Neural cell (in vitro differentiated cells): ENCODE measurements at regions not wholly inside any gene's neighbourhood (a gene's known extent, or its start where the extent isn't known, plus 50 kb on each side); places are given as distances from the start of the nearest gene placed in this dataset.

Source experiments
- H2AFZ ChIP-seq: fragments of 200-600, 300-800 bp; sonication (generic), shearing (Covaris generic); 2 replicates; pipeline ENCODE4 v1.6.0; 2014; ENCODE audit warnings: low read depth, mild to moderate bottlenecking, antibody characterized with exemption, low read length, moderate library complexity
- H3F3A ChIP-seq: fragments of 200-600 bp; shearing (Covaris generic); 2 replicates; pipeline ENCODE4 v1.6.1; 2016; ENCODE audit warnings: mild to moderate bottlenecking, moderate library complexity, mixed read lengths, antibody characterized with exemption, low read length; ENCODE audit not compliant: insufficient read depth, poor library complexity, severe bottlenecking
- H3K27ac ChIP-seq: fragments of 200-600, 300-800 bp; sonication (generic), shearing (Covaris generic); 2 replicates; pipeline ENCODE4 v1.5.1; 2014; ENCODE audit warnings: mild to moderate bottlenecking, low read length, moderate library complexity
- H3K27me3 ChIP-seq: fragments of 300-800, 200-600 bp; sonication (generic), shearing (Covaris generic); 2 replicates; pipeline ENCODE4 v1.6.0; 2014; ENCODE audit warnings: mild to moderate bottlenecking, low read depth, low read length, moderate library complexity; ENCODE audit not compliant: insufficient read depth
- H3K36me3 ChIP-seq: fragments of 300-800, 200-600 bp; sonication (generic), shearing (Covaris generic); 2 replicates; pipeline ENCODE4 v1.5.1; 2014; ENCODE audit warnings: mild to moderate bottlenecking, antibody characterized with exemption, low read length, moderate library complexity; ENCODE audit not compliant: insufficient read depth
- H3K4me2 ChIP-seq: fragments of 300-800, 200-600 bp; sonication (generic), shearing (Covaris generic); 2 replicates; pipeline ENCODE4 v1.6.0; 2014; ENCODE audit warnings: mild to moderate bottlenecking, low read length
- H3K4me3 ChIP-seq: fragments of 300-800, 200-600 bp; sonication (generic), shearing (Covaris generic); 2 replicates; pipeline ENCODE4 v1.5.1; 2014; ENCODE audit warnings: mild to moderate bottlenecking, low read length, moderate library complexity
- H3K79me2 ChIP-seq: fragments of 200-600 bp; shearing (Covaris generic); replicated peaks from 2 replicates; pipeline ENCODE4 v1.6.0; 2014; ENCODE audit warnings: mild to moderate bottlenecking, low read length, moderate library complexity; ENCODE audit not compliant: insufficient read depth
- H3K9ac ChIP-seq: fragments of 300-800, 200-600 bp; sonication (generic), shearing (Covaris generic); 2 replicates; pipeline ENCODE4 v1.6.1; 2016; ENCODE audit warnings: mild to moderate bottlenecking, low read length, mixed read lengths
- H3K9me2 ChIP-seq: fragments of 200-600 bp; shearing (Covaris generic); 2 replicates; pipeline ENCODE4 v1.6.1; 2016; ENCODE audit warnings: mild to moderate bottlenecking, low read length, mixed read lengths; ENCODE audit not compliant: insufficient read depth
- H3K9me3 ChIP-seq: fragments of 200-600, 300-800 bp; sonication (generic), shearing (Covaris generic); 2 replicates; pipeline ENCODE4 v1.6.1; 2016; ENCODE audit warnings: mild to moderate bottlenecking, mixed run types, low read length, moderate library complexity, mixed read lengths
- H4K20me1 ChIP-seq: fragments of 200-600 bp; shearing (Covaris generic); 2 replicates; pipeline ENCODE4 v1.6.1; 2016; ENCODE audit warnings: mild to moderate bottlenecking, mixed run types; ENCODE audit not compliant: insufficient read depth
- EP300 ChIP-seq: fragments of 450-650 bp; conservative IDR thresholded peaks from 2 replicates; pipeline ENCODE4 v1.6.1; 2014; ENCODE audit warnings: antibody characterized with exemption, mild to moderate bottlenecking, moderate library complexity; ENCODE audit not compliant: poor library complexity, severe bottlenecking
- EZH2 ChIP-seq: fragments of 200-600, 300-800 bp; shearing (Covaris generic), sonication (generic); IDR thresholded peaks from 2 replicates; pipeline ENCODE4 v1.6.1; 2014; ENCODE audit warnings: antibody characterized with exemption, low read length, borderline replicate concordance, mild to moderate bottlenecking; ENCODE audit not compliant: insufficient read depth, poor library complexity, severe bottlenecking
- MXI1 ChIP-seq: fragments of 450-650 bp; conservative IDR thresholded peaks from 2 replicates; pipeline ENCODE4 v1.6.1; 2014; ENCODE audit warnings: antibody characterized with exemption, mild to moderate bottlenecking; ENCODE audit not compliant: poor library complexity, severe bottlenecking
- POLR2AphosphoS5 ChIP-seq: IDR thresholded peaks from 2 replicates; pipeline ENCODE4 v1.6.1; 2012
- RAD21 ChIP-seq: fragments of 450-650 bp; conservative IDR thresholded peaks from 2 replicates; pipeline ENCODE4 v1.6.1; 2014; ENCODE audit warnings: antibody characterized with exemption, mild to moderate bottlenecking, moderate library complexity
- SMC3 ChIP-seq: fragments of 450-650 bp; conservative IDR thresholded peaks from 2 replicates; pipeline ENCODE4 v1.6.1; 2014; ENCODE audit warnings: antibody characterized with exemption, mild to moderate bottlenecking, moderate library complexity; ENCODE audit not compliant: poor library complexity
- TAF1 ChIP-seq: IDR thresholded peaks from 2 replicates; pipeline ENCODE4 v1.6.1; 2012; ENCODE audit warnings: low read depth
- TF ChIP-seq, protein P1 (sequence below): fragments of 450-650 bp; IDR thresholded peaks from 2 replicates; pipeline ENCODE4 v1.5.1; 2014; ENCODE audit warnings: antibody characterized with exemption, mild to moderate bottlenecking, moderate library complexity; ENCODE audit not compliant: poor library complexity, severe bottlenecking
- TF ChIP-seq, protein P2 (sequence below): IDR thresholded peaks from 2 replicates; pipeline ENCODE4 v1.6.1; 2012; ENCODE audit warnings: borderline replicate concordance

- Histone ChIP-seq H3K79me2 (no peaks in the 10 kb centered on the region), H3K27ac (no peak overlapping the region), H3K9me2 (no peaks in the 10 kb centered on the region), H3K36me3 (no peaks in the 10 kb centered on the region), H3K9ac (no peak overlapping the region), H3F3A (no peaks in the 10 kb centered on the region), H2AFZ (no peak overlapping the region), H4K20me1 (no peaks in the 10 kb centered on the region), H3K9me3 (no peaks in the 10 kb centered on the region), H3K4me2 (no peak overlapping the region), H3K27me3 (peaks cover 36% of the 10 kb centered on the region), H3K4me3 (no peak overlapping the region)
- TF ChIP-seq, protein P1, sequence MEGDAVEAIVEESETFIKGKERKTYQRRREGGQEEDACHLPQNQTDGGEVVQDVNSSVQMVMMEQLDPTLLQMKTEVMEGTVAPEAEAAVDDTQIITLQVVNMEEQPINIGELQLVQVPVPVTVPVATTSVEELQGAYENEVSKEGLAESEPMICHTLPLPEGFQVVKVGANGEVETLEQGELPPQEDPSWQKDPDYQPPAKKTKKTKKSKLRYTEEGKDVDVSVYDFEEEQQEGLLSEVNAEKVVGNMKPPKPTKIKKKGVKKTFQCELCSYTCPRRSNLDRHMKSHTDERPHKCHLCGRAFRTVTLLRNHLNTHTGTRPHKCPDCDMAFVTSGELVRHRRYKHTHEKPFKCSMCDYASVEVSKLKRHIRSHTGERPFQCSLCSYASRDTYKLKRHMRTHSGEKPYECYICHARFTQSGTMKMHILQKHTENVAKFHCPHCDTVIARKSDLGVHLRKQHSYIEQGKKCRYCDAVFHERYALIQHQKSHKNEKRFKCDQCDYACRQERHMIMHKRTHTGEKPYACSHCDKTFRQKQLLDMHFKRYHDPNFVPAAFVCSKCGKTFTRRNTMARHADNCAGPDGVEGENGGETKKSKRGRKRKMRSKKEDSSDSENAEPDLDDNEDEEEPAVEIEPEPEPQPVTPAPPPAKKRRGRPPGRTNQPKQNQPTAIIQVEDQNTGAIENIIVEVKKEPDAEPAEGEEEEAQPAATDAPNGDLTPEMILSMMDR, result no peak
- no peak for TF ChIP-seq MXI1
- no peak for TF ChIP-seq POLR2AphosphoS5
- TF ChIP-seq TAF1, result no peak
- TF ChIP-seq RAD21, result no peak
- TF ChIP-seq EP300, result no peak
- no peak for TF ChIP-seq SMC3
- TF ChIP-seq, protein P2, sequence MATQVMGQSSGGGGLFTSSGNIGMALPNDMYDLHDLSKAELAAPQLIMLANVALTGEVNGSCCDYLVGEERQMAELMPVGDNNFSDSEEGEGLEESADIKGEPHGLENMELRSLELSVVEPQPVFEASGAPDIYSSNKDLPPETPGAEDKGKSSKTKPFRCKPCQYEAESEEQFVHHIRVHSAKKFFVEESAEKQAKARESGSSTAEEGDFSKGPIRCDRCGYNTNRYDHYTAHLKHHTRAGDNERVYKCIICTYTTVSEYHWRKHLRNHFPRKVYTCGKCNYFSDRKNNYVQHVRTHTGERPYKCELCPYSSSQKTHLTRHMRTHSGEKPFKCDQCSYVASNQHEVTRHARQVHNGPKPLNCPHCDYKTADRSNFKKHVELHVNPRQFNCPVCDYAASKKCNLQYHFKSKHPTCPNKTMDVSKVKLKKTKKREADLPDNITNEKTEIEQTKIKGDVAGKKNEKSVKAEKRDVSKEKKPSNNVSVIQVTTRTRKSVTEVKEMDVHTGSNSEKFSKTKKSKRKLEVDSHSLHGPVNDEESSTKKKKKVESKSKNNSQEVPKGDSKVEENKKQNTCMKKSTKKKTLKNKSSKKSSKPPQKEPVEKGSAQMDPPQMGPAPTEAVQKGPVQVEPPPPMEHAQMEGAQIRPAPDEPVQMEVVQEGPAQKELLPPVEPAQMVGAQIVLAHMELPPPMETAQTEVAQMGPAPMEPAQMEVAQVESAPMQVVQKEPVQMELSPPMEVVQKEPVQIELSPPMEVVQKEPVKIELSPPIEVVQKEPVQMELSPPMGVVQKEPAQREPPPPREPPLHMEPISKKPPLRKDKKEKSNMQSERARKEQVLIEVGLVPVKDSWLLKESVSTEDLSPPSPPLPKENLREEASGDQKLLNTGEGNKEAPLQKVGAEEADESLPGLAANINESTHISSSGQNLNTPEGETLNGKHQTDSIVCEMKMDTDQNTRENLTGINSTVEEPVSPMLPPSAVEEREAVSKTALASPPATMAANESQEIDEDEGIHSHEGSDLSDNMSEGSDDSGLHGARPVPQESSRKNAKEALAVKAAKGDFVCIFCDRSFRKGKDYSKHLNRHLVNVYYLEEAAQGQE, result no peak
- no peak for TF ChIP-seq EZH2
Measured at GRCh38 chr20:6863798-6864201, 96.3 kb downstream of the BMP2 start.

- Histone ChIP-seq H3K4me2 (no peak overlapping the region), H2AFZ (no peak overlapping the region), H3K36me3 (no peaks in the 10 kb centered on the region), H3K27ac (no peak overlapping the region), H3K4me3 (no peak overlapping the region), H3K79me2 (no peaks in the 10 kb centered on the region), H4K20me1 (no peaks in the 10 kb centered on the region), H3K27me3 (peaks cover 29% of the 10 kb centered on the region), H3F3A (no peaks in the 10 kb centered on the region), H3K9me3 (no peaks in the 10 kb centered on the region), H3K9me2 (no peaks in the 10 kb centered on the region), H3K9ac (no peak overlapping the region)
- TF ChIP-seq, protein P1, result no peak
- TF ChIP-seq RAD21 (no peak), TAF1 (no peak), EZH2 (no peak), SMC3 (no peak), EP300 (no peak), MXI1 (no peak), POLR2AphosphoS5 (no peak)
- TF ChIP-seq, protein P2, result no peak
Measured at GRCh38 chr20:6864740-6865139, 97.3 kb downstream of the BMP2 start.
